ENCODE measurements at regions not wholly inside any gene's neighbourhood (a gene's known extent, or its start where the extent isn't known, plus 50 kb on each side); places are given as distances from the start of the nearest gene placed in this dataset.

- TF ChIP-seq ZNF565 (CRISPR knock-in tag; conservative IDR thresholded peaks at IDR 0.05; ENCODE audit: low read depth) (no peak), ZFP30 (CRISPR knock-in tag; IDR thresholded peaks at IDR 0.05) (no peak), RARB (CRISPR knock-in tag; IDR thresholded peaks at IDR 0.05) (no peak), ZC3H10 (CRISPR knock-in tag; IDR thresholded peaks at IDR 0.05) (no peak)
Observed at GRCh38 chr4:126344472-126344871, 1029.7 kb downstream of the FAT4 start.
